ENCODE measurements at regions not wholly inside any gene's neighbourhood (a gene's known extent, or its start where the extent isn't known, plus 50 kb on each side); places are given as distances from the start of the nearest gene placed in this dataset.

GRCh38 chr1:201717286-201717685 lies 111.7 kb upstream of the IPO9 start:
- Histone ChIP-seq H3K27ac (ENCODE audit: low read depth, low read length, poor library complexity, severe bottlenecking) (no peak overlapping the region), H3K9me2 (ENCODE audit: insufficient read depth, low read length) (no peaks in the 10 kb centered on the region), H3K4me2 (ENCODE audit: low read length) (no peak overlapping the region), H3K4me3 (ENCODE audit: low read depth, low read length, poor library complexity, severe bottlenecking) (no peak overlapping the region), H3K9me3 (ENCODE audit: low read length) (no peaks in the 10 kb centered on the region), H3K4me1 (ENCODE audit: insufficient read depth, low read length, poor library complexity, severe bottlenecking) (peaks cover 17% of the 10 kb centered on the region), H2AFZ (ENCODE audit: low read length) (no peak overlapping the region), H3K79me2 (ENCODE audit: insufficient read depth, low read depth, low read length) (no peaks in the 10 kb centered on the region), H4K20me1 (ENCODE audit: insufficient read depth, low read length) (no peaks in the 10 kb centered on the region), H3K36me3 (ENCODE audit: insufficient read depth, low read length) (no peaks in the 10 kb centered on the region)
- no peak for TF ChIP-seq EZH2phosphoT487 (IDR thresholded peaks at IDR 0.05; ENCODE audit: borderline replicate concordance, low read depth, low read length)
- TF ChIP-seq, protein P1, sequence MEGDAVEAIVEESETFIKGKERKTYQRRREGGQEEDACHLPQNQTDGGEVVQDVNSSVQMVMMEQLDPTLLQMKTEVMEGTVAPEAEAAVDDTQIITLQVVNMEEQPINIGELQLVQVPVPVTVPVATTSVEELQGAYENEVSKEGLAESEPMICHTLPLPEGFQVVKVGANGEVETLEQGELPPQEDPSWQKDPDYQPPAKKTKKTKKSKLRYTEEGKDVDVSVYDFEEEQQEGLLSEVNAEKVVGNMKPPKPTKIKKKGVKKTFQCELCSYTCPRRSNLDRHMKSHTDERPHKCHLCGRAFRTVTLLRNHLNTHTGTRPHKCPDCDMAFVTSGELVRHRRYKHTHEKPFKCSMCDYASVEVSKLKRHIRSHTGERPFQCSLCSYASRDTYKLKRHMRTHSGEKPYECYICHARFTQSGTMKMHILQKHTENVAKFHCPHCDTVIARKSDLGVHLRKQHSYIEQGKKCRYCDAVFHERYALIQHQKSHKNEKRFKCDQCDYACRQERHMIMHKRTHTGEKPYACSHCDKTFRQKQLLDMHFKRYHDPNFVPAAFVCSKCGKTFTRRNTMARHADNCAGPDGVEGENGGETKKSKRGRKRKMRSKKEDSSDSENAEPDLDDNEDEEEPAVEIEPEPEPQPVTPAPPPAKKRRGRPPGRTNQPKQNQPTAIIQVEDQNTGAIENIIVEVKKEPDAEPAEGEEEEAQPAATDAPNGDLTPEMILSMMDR (conservative IDR thresholded peaks at IDR 0.05; ENCODE audit: low read length), result no peak
- intact Hi-C loops (cut with micrococcal nuclease; ENCODE audit: unreplicated experiment), result no loop called here
- no peak for DNase-seq (ENCODE audit: low spot score)
- ChIA-PET POLR2A (interaction anchor here (0.6 kb wide), 1 partner anchor 50 kb away, joined by 4 read pairs; no protein-coding TSS in a partner anchor), CTCF (ENCODE audit: unreplicated experiment) (no interaction called here)
- BruUV-seq (replicated peaks), result no TSS peak

GRCh38 chr1:201718346-201719202 lies 110.4 kb upstream of the IPO9 start:
- Histone ChIP-seq H3K4me1 (ENCODE audit: insufficient read depth, low read length, poor library complexity, severe bottlenecking) (peaks cover 17% of the 10 kb centered on the region), H3K9me3 (ENCODE audit: low read length) (no peaks in the 10 kb centered on the region), H3K9me2 (ENCODE audit: insufficient read depth, low read length) (no peaks in the 10 kb centered on the region), H3K27ac (ENCODE audit: low read depth, low read length, poor library complexity, severe bottlenecking) (no peak overlapping the region), H3K4me3 (ENCODE audit: low read depth, low read length, poor library complexity, severe bottlenecking) (no peak overlapping the region), H4K20me1 (ENCODE audit: insufficient read depth, low read length) (no peaks in the 10 kb centered on the region), H3K4me2 (ENCODE audit: low read length) (no peak overlapping the region), H2AFZ (ENCODE audit: low read length) (no peak overlapping the region), H3K36me3 (ENCODE audit: insufficient read depth, low read length) (no peaks in the 10 kb centered on the region), H3K79me2 (ENCODE audit: insufficient read depth, low read depth, low read length) (no peaks in the 10 kb centered on the region)
- intact Hi-C loops (cut with micrococcal nuclease; ENCODE audit: unreplicated experiment), result no loop called here
- BruUV-seq (replicated peaks), result no TSS peak
- CTCF ChIA-PET (ENCODE audit: unreplicated experiment), result interaction anchor here (0.9 kb wide), 1 partner anchor 9 kb away, joined by 3 read pairs; no protein-coding TSS in a partner anchor
- no peak for DNase-seq (ENCODE audit: low spot score)
- POLR2A ChIA-PET, result interaction anchor here (0.7 to 0.8 kb wide), 2 partner anchors 10 to 95 kb away, joined by 3 to 4 read pairs; no protein-coding TSS in a partner anchor
- no peak for TF ChIP-seq EZH2phosphoT487 (IDR thresholded peaks at IDR 0.05; ENCODE audit: borderline replicate concordance, low read depth, low read length)
- TF ChIP-seq, protein P1 (conservative IDR thresholded peaks at IDR 0.05; ENCODE audit: low read length), result no peak

Measured in OCI-LY7 (cell line).